ENCODE measurements at regions not wholly inside any gene's neighbourhood (a gene's known extent, or its start where the extent isn't known, plus 50 kb on each side); places are given as distances from the start of the nearest gene placed in this dataset.

DNA sequence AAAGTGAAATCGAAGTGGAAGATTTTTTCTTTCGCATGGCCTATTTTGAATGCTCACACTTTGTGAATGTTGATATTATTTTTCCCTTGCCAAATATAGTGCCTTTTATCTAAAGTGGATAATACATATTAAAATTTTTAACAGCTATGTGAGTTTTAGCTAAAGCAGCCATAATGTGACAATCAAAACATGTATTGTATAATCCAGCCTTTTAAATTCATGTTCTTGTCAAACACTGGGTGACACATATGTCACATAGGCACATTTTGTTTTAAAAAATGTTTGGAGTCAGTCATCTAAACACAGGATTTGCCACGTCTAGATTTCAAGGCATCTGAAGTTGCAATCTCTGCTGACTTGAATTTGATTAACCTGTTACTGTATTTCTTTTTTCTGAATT lies 1256.6 kb downstream of the SLITRK1 start:
- Mint-ChIP-seq H3K36me3 (no peaks in the 10 kb centered on the region), H3K4me3 (no peak overlapping the region), H3K9me3 (peaks cover 0 to 3% (median 0%) of the 10 kb centered on the region in 3 donors), H3K27me3 (no peaks in the 10 kb centered on the region), H3K4me1 (no peaks in the 10 kb centered on the region), H3K27ac (no peak overlapping the region)
- H3K4me1 ChIP-seq (ENCODE audit: control insufficient read depth in 1 of 2, extremely low read depth in 1 of 2, insufficient read depth in 2 of 2, low read length in 2 of 2): no peaks in the 10 kb centered on the region
- no peak overlapping the region for H3K4me3 ChIP-seq (ENCODE audit: control insufficient read depth in 1 of 2, extremely low read depth in 1 of 2, low read length in 1 of 2)
- no peak overlapping the region for H3K27ac ChIP-seq (ENCODE audit: low read length)
- H3K36me3 ChIP-seq (ENCODE audit: control insufficient read depth in 2 of 2, extremely low read depth in 1 of 2, insufficient read depth in 1 of 2, low read length in 1 of 2): no peaks in the 10 kb centered on the region
- H3K9me3 ChIP-seq: peaks cover 6% of the 10 kb centered on the region
- DNase-seq (no peak), ATAC-seq (replicated peaks in 1 of 4) (no peak)
- H3K27me3 ChIP-seq (replicated peaks in 1 of 2; ENCODE audit: control insufficient read depth in 2 of 2, extremely low read depth in 1 of 2, insufficient read depth in 2 of 2, low read length in 1 of 2): no peaks in the 10 kb centered on the region
- no CpG with 5 or more reads among the region's 3 CpGs for WGBS (ENCODE audit: insufficient coverage)
- POLR2A ChIA-PET: no interaction called here
- CTCF ChIA-PET: no interaction called here

DNA sequence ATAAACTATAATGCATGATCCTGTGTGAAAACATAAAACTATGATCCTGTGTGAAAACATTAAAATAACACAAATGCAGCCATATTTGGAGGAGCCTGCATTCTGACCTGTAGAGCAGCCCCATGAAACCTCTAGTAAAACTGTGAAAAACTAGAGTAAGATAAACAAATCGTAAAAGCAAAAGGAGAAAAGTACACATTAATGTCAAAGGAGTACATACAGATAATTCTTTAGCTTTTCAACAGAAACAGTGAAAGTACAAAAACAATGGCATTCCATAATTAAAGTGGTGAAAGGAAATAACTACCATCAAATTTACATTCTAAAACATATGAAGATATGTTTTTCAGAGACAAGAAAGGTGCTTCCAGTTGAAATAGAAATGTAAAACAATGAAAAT lies 1267.2 kb downstream of the SLITRK1 start:
- WGBS (ENCODE audit: insufficient coverage): no CpG with 5 or more reads among the region's 1 CpG

DNA sequence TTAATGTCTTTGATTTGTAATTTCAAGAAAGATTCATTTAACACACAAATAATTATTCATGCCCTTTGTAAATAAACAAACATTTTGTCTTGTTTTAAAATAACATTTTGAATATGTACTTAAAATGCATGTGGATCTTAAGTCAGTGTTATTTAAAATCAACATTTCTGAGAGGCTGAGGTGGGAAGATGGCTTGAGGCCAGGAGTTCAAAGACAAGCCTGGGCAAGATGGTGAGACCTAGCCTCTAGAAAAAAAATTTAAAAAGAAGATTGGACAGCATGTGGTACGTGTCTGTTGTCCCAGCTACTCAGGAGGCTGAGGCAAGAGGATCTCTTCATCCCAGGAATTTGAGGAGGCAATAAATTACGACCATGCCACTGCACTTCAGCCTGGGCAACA lies 1268.2 kb downstream of the SLITRK1 start:
- ChIA-PET POLR2A (interaction anchor here in 1 of 2 donors (0.6 kb wide), 1 partner anchor 1775 kb away, joined by 5 read pairs; no protein-coding TSS in a partner anchor), CTCF (interaction anchor here in 1 of 2 donors (0.6 kb wide), 1 partner anchor 21 kb away, joined by 4 read pairs; no protein-coding TSS in a partner anchor)
- Mint-ChIP-seq H3K9me3 (peaks cover 0 to 2% (median 0%) of the 10 kb centered on the region in 3 donors), H3K4me1 (no peaks in the 10 kb centered on the region), H3K27me3 (no peaks in the 10 kb centered on the region), H3K36me3 (no peaks in the 10 kb centered on the region), H3K27ac (no peak overlapping the region), H3K4me3 (no peak overlapping the region)
- Histone ChIP-seq H3K4me1 (ENCODE audit: control insufficient read depth in 1 of 2, extremely low read depth in 1 of 2, insufficient read depth in 2 of 2, low read length in 2 of 2) (no peaks in the 10 kb centered on the region), H3K9me3 (peaks cover 2% of the 10 kb centered on the region), H3K4me3 (ENCODE audit: control insufficient read depth in 1 of 2, extremely low read depth in 1 of 2, low read length in 1 of 2) (no peak overlapping the region), H3K27ac (ENCODE audit: low read length) (no peak overlapping the region), H3K36me3 (ENCODE audit: control insufficient read depth in 2 of 2, extremely low read depth in 1 of 2, insufficient read depth in 1 of 2, low read length in 1 of 2) (no peaks in the 10 kb centered on the region), H3K27me3 (replicated peaks in 1 of 2; ENCODE audit: control insufficient read depth in 2 of 2, extremely low read depth in 1 of 2, insufficient read depth in 2 of 2, low read length in 1 of 2) (no peaks in the 10 kb centered on the region)
- DNase-seq (no peak), ATAC-seq (replicated peaks in 1 of 4) (no peak)
- 20% methylated on average over 1 of the region's 2 CpGs for WGBS (ENCODE audit: insufficient coverage)

More for the DNA sequence above, 1267.2 kb downstream of the SLITRK1 start:
- H3K4me3 ChIP-seq (ENCODE audit: control insufficient read depth in 1 of 2, extremely low read depth in 1 of 2, low read length in 1 of 2): no peak overlapping the region
- no peaks in the 10 kb centered on the region for H3K9me3 ChIP-seq
- CTCF ChIA-PET: interaction anchor here in 1 of 2 donors (0.6 kb wide), 1 partner anchor 21 kb away, joined by 4 read pairs; no protein-coding TSS in a partner anchor
- POLR2A ChIA-PET: no interaction called here
- ATAC-seq (replicated peaks in 1 of 4): no peak
- no peaks in the 10 kb centered on the region for H3K36me3 Mint-ChIP-seq
- no peaks in the 10 kb centered on the region for H3K4me1 ChIP-seq (ENCODE audit: control insufficient read depth in 1 of 2, extremely low read depth in 1 of 2, insufficient read depth in 2 of 2, low read length in 2 of 2)
- DNase-seq: no peak
- H3K36me3 ChIP-seq (ENCODE audit: control insufficient read depth in 2 of 2, extremely low read depth in 1 of 2, insufficient read depth in 1 of 2, low read length in 1 of 2): no peaks in the 10 kb centered on the region
- no peaks in the 10 kb centered on the region for H3K4me1 Mint-ChIP-seq
- H3K27ac ChIP-seq (ENCODE audit: low read length): no peak overlapping the region
- H3K4me3 Mint-ChIP-seq: no peak overlapping the region
- H3K27ac Mint-ChIP-seq: no peak overlapping the region
- no peaks in the 10 kb centered on the region for H3K27me3 ChIP-seq (replicated peaks in 1 of 2; ENCODE audit: control insufficient read depth in 2 of 2, extremely low read depth in 1 of 2, insufficient read depth in 2 of 2, low read length in 1 of 2)
- H3K9me3 Mint-ChIP-seq: peaks cover 0 to 2% (median 0%) of the 10 kb centered on the region in 3 donors
- H3K27me3 Mint-ChIP-seq: no peaks in the 10 kb centered on the region

- Histone ChIP-seq H3K27me3 (replicated peaks in 1 of 2; ENCODE audit: control insufficient read depth in 2 of 2, extremely low read depth in 1 of 2, insufficient read depth in 2 of 2, low read length in 1 of 2) (no peaks in the 10 kb centered on the region), H3K4me1 (ENCODE audit: control insufficient read depth in 1 of 2, extremely low read depth in 1 of 2, insufficient read depth in 2 of 2, low read length in 2 of 2) (no peaks in the 10 kb centered on the region), H3K36me3 (ENCODE audit: control insufficient read depth in 2 of 2, extremely low read depth in 1 of 2, insufficient read depth in 1 of 2, low read length in 1 of 2) (no peaks in the 10 kb centered on the region), H3K27ac (ENCODE audit: low read length) (no peak overlapping the region), H3K9me3 (peaks cover 2% of the 10 kb centered on the region), H3K4me3 (ENCODE audit: control insufficient read depth in 1 of 2, extremely low read depth in 1 of 2, low read length in 1 of 2) (no peak overlapping the region)
- H3K4me3 Mint-ChIP-seq: no peak overlapping the region
- ATAC-seq (replicated peaks in 1 of 4) (no peak), DNase-seq (no peak)
- no peaks in the 10 kb centered on the region for H3K4me1 Mint-ChIP-seq
- H3K36me3 Mint-ChIP-seq: no peaks in the 10 kb centered on the region
- ChIA-PET POLR2A (no interaction called here), CTCF (no interaction called here)
- H3K9me3 Mint-ChIP-seq: peaks cover 14 to 19% (median 16%) of the 10 kb centered on the region in 3 donors
- no CpG with 5 or more reads among the region's 1 CpG for WGBS (ENCODE audit: insufficient coverage)
- no peak overlapping the region for H3K27ac Mint-ChIP-seq
- no peaks in the 10 kb centered on the region for H3K27me3 Mint-ChIP-seq
These were observed 1276.3 kb downstream of the SLITRK1 start for GRCh38 chr13:82606008-82606407.

DNA sequence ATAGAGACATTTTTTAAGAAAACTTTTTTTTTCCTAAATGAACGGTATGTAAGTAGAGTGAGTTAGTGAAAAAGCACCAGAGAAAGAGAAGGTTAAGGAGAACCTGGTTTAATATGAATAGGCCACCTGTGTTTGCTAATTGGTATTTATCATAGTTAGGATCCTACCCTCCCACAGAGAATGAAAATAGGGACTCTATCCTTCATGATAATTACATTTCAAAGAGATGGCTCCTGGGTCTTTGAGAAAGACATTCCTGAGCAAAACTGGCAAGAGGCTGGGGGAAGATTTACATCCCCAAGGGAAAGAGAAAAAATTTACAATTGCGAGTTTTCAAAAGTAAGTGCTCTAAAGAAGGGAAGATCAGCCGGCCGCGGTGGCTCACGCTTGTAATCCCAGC lies 1284.5 kb downstream of the SLITRK1 start:
- Mint-ChIP-seq H3K36me3 (no peaks in the 10 kb centered on the region), H3K27ac (no peak overlapping the region), H3K27me3 (no peaks in the 10 kb centered on the region), H3K9me3 (peaks cover 8 to 17% (median 15%) of the 10 kb centered on the region in 3 donors), H3K4me3 (no peak overlapping the region), H3K4me1 (no peaks in the 10 kb centered on the region)
- Histone ChIP-seq H3K36me3 (ENCODE audit: control insufficient read depth in 2 of 2, extremely low read depth in 1 of 2, insufficient read depth in 1 of 2, low read length in 1 of 2) (no peaks in the 10 kb centered on the region), H3K9me3 (no peaks in the 10 kb centered on the region), H3K27me3 (replicated peaks in 1 of 2; ENCODE audit: control insufficient read depth in 2 of 2, extremely low read depth in 1 of 2, insufficient read depth in 2 of 2, low read length in 1 of 2) (no peaks in the 10 kb centered on the region), H3K4me3 (ENCODE audit: control insufficient read depth in 1 of 2, extremely low read depth in 1 of 2, low read length in 1 of 2) (no peak overlapping the region), H3K27ac (ENCODE audit: low read length) (no peak overlapping the region), H3K4me1 (ENCODE audit: control insufficient read depth in 1 of 2, extremely low read depth in 1 of 2, insufficient read depth in 2 of 2, low read length in 2 of 2) (no peaks in the 10 kb centered on the region)
- 100% methylated on average over 4 of the region's 6 CpGs for WGBS (ENCODE audit: insufficient coverage)
- POLR2A ChIA-PET: interaction anchor here in 1 of 2 donors (0.7 kb wide), 1 partner anchor 18 kb away, joined by 3 read pairs; no protein-coding TSS in a partner anchor
- DNase-seq (no peak), ATAC-seq (replicated peaks in 1 of 4) (no peak)
- CTCF ChIA-PET: no interaction called here

- WGBS (ENCODE audit: insufficient coverage): no CpG with 5 or more reads among the region's 1 CpG
- no peaks in the 10 kb centered on the region for H3K27me3 Mint-ChIP-seq
- H3K27me3 ChIP-seq (replicated peaks in 1 of 2; ENCODE audit: control insufficient read depth in 2 of 2, extremely low read depth in 1 of 2, insufficient read depth in 2 of 2, low read length in 1 of 2): no peaks in the 10 kb centered on the region
These were observed 1289.0 kb downstream of the SLITRK1 start for GRCh38 chr13:82593239-82593638.

DNA sequence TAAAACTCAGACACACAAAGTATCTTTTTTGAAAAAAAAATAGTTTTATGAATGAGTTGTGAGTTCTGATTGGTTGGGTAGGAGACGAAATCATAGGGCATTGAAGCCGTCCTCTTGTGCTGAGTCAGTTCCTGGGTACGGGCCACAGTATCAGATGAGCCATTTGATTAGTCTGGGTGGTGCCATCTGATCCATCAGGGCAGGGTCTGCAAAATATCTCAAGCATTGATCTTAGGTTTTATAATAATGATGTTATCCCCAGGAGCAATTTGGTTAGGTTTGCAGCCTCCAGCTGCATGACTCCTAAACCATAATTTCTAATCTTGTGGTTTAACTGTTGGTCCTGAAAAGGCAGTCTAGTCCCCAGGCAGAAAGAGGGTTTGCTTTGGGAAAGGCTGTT lies 1310.6 kb downstream of the SLITRK1 start:
- ATAC-seq (replicated peaks in 1 of 4) (no peak), DNase-seq (no peak)
- no peaks in the 10 kb centered on the region for H3K27me3 ChIP-seq (replicated peaks in 1 of 2; ENCODE audit: control insufficient read depth in 2 of 2, extremely low read depth in 1 of 2, insufficient read depth in 2 of 2, low read length in 1 of 2)
- peaks cover 17 to 26% (median 21%) of the 10 kb centered on the region in 3 donors for H3K9me3 Mint-ChIP-seq
- no peaks in the 10 kb centered on the region for H3K4me1 Mint-ChIP-seq
- CTCF ChIA-PET: no interaction called here
- no peaks in the 10 kb centered on the region for H3K9me3 ChIP-seq
- H3K4me1 ChIP-seq (ENCODE audit: control insufficient read depth in 1 of 2, extremely low read depth in 1 of 2, insufficient read depth in 2 of 2, low read length in 2 of 2): no peaks in the 10 kb centered on the region
- 50% methylated on average over 3 of the region's 3 CpGs for WGBS (ENCODE audit: insufficient coverage)
- H3K36me3 Mint-ChIP-seq: no peaks in the 10 kb centered on the region
- no peaks in the 10 kb centered on the region for H3K36me3 ChIP-seq (ENCODE audit: control insufficient read depth in 2 of 2, extremely low read depth in 1 of 2, insufficient read depth in 1 of 2, low read length in 1 of 2)
- no peak overlapping the region for H3K4me3 ChIP-seq (ENCODE audit: control insufficient read depth in 1 of 2, extremely low read depth in 1 of 2, low read length in 1 of 2)
- no peak overlapping the region for H3K27ac ChIP-seq (ENCODE audit: low read length)
- no peaks in the 10 kb centered on the region for H3K27me3 Mint-ChIP-seq
- no peak overlapping the region for H3K27ac Mint-ChIP-seq
- POLR2A ChIA-PET: no interaction called here
- no peak overlapping the region for H3K4me3 Mint-ChIP-seq

More at GRCh38 chr13:82593239-82593638, 1289.0 kb downstream of the SLITRK1 start:
- H3K27ac ChIP-seq (ENCODE audit: low read length): no peak overlapping the region
- H3K4me3 ChIP-seq (ENCODE audit: control insufficient read depth in 1 of 2, extremely low read depth in 1 of 2, low read length in 1 of 2): no peak overlapping the region
- ChIA-PET CTCF (no interaction called here), POLR2A (no interaction called here)
- Mint-ChIP-seq H3K9me3 (peaks cover 13 to 19% (median 19%) of the 10 kb centered on the region in 3 donors), H3K4me3 (no peak overlapping the region), H3K4me1 (no peaks in the 10 kb centered on the region), H3K27ac (no peak overlapping the region), H3K36me3 (no peaks in the 10 kb centered on the region)
- H3K9me3 ChIP-seq: no peaks in the 10 kb centered on the region
- H3K4me1 ChIP-seq (ENCODE audit: control insufficient read depth in 1 of 2, extremely low read depth in 1 of 2, insufficient read depth in 2 of 2, low read length in 2 of 2): no peaks in the 10 kb centered on the region
- H3K36me3 ChIP-seq (ENCODE audit: control insufficient read depth in 2 of 2, extremely low read depth in 1 of 2, insufficient read depth in 1 of 2, low read length in 1 of 2): no peaks in the 10 kb centered on the region
- ATAC-seq (replicated peaks in 1 of 4): no peak
- DNase-seq: no peak
